Astrocyte of the cerebellum (primary cell): ENCODE measurements at regions not wholly inside any gene's neighbourhood (a gene's known extent, or its start where the extent isn't known, plus 50 kb on each side); places are given as distances from the start of the nearest gene placed in this dataset.

ENCODE experiments used
- DNase-seq: peaks from one replicate; pipeline ENCODE4 v3.0.0-alpha.2; 2011; ENCODE audit warnings: low read depth
- H3K4me3 ChIP-seq: 2 replicates; pipeline ENCODE4 v1.5.1; 2011; ENCODE audit warnings: mild to moderate bottlenecking, low read depth, low read length, moderate library complexity
- in situ Hi-C: cut with HindIII; loops from 2 replicates; pipeline ENCODE4 v1.10.0; 2017; ENCODE audit warnings: low sequenced_read_pairs
- TF ChIP-seq, protein P1 (sequence below): IDR thresholded peaks from 2 replicates; pipeline ENCODE4 v1.5.1; 2012; ENCODE audit warnings: low read length, low read depth, moderate library complexity, mild to moderate bottlenecking; ENCODE audit errors: missing control alignments

DNA sequence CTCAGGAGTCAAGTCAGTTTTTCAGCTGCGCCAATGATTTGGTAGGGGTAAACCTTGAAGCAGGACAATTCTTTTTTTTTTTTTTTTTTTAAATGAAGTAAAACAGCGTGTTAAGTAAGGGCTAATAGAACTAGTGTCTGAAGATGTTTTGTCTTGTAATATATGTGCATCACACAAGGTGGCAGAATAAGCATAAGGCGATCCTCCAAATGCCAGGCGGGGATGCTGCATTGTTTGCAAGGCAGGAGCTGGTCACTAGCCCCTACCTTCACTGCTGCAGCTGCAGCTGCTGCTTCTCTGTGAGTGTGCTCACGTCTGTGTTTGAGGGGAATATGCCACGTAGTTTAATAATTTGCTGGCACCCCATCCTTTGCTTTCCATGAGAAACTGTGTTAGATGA, 272.7 kb upstream of the MAP3K7 start:
- DNase-seq = no peak
- TF ChIP-seq, protein P1, sequence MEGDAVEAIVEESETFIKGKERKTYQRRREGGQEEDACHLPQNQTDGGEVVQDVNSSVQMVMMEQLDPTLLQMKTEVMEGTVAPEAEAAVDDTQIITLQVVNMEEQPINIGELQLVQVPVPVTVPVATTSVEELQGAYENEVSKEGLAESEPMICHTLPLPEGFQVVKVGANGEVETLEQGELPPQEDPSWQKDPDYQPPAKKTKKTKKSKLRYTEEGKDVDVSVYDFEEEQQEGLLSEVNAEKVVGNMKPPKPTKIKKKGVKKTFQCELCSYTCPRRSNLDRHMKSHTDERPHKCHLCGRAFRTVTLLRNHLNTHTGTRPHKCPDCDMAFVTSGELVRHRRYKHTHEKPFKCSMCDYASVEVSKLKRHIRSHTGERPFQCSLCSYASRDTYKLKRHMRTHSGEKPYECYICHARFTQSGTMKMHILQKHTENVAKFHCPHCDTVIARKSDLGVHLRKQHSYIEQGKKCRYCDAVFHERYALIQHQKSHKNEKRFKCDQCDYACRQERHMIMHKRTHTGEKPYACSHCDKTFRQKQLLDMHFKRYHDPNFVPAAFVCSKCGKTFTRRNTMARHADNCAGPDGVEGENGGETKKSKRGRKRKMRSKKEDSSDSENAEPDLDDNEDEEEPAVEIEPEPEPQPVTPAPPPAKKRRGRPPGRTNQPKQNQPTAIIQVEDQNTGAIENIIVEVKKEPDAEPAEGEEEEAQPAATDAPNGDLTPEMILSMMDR = no peak
- in situ Hi-C loops = no loop called here
- H3K4me3 ChIP-seq = no peak overlapping the region

- no peak overlapping the region for H3K4me3 ChIP-seq
- TF ChIP-seq, protein P1 = no peak
- in situ Hi-C loops = no loop called here
- DNase-seq = no peak
Observed at GRCh38 chr6:90859056-90859455, 272.2 kb upstream of the MAP3K7 start.

DNA sequence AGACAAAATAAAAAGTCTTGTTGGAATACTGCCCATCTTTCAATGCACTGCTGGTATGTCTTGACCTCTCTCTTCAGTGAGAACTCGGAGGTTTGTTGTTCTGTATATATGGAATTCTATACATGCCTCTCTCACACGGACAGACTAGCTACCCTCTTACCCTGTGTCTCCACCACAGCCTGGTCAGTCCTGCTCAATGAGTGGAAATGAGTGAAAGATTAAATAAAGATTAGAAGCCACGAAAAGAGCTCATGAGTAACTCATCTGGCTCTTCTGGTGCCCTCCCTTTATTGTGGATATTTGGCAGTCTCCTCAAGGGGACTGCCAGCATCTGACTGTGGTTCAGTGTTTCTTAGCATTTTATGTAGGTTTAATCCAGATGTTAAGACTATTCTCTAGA, 262.8 kb upstream of the MAP3K7 start:
- in situ Hi-C loops = no loop called here
- TF ChIP-seq, protein P1 = no peak
- DNase-seq = no peak

DNA sequence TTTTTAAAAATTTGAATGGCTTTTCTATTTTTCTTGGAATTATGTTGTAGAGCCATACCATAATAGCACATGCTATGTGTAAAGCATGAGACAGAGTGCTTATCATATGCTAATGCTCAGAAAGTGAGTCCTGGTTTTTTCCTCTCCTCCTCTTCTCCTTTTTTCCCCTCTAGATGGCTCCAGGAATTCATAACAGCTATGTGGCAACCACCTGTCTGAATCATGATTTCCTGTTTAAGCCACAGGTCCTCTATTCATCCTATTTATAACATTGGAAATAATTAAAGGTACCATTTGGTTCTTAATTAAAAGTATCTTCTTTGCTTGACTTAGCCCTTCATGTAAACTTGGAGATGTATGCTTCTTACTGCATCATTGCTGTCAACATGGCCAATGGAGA, 260.0 kb upstream of the MAP3K7 start:
- DNase-seq = no peak
- in situ Hi-C loops = no loop called here
- TF ChIP-seq, protein P1 = no peak
- H3K4me3 ChIP-seq = no peak overlapping the region

More for the DNA sequence above, 262.8 kb upstream of the MAP3K7 start:
- no peak overlapping the region for H3K4me3 ChIP-seq

DNA sequence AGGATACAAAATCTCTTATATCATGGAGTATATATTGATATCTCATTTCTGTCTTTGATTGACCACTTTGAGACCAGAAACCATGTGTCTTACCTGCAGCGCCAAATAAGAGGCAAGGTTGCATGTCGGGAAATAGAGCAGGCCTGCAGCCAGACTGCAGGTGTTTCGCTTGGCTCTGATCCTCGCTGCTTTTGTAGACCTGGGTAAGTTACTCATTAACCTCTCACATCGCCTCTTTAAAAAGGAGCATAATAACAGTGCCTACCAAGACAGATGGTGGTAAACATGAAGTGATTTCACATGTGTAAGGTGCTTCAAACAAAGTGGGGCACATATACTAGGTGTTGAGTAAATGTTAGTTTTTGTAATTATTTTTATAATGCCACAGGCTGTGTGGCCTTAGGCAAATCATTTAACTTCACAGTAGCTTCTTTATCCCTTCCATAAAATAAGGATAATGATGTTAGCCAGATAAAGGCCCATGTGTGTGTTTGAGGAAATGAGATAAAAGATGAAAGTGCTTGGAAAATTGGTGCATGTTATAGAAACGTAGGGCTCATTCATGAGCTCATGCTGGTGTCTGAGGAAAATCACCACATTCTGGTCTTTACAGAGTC, 248.8 kb upstream of the MAP3K7 start:
- TF ChIP-seq, protein P1 = no peak
- DNase-seq = no peak
- in situ Hi-C loops = no loop called here
- no peak overlapping the region for H3K4me3 ChIP-seq

DNA sequence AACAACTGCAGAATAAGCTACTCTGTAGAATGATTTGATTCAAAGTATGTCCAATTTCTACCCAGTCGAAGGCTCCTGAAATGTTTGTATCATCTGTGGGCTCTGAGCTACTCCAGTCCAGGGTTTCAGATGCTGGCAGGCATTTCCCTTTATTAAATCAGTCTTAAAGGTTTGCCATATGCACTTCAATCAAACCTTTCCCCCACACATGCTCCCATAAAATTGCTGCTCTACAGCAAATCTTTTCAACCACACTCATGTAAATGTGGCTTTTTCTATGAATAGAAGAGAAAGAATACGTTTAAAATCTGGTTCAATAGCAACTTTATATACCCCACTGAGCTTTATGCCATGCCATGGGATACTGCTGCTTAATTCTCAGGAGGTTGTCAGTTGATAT, 242.4 kb upstream of the MAP3K7 start:
- TF ChIP-seq, protein P1 = no peak
- H3K4me3 ChIP-seq = no peak overlapping the region
- DNase-seq = no peak
- in situ Hi-C loops = no loop called here
